LNCaP clone FGC (cell line): ENCODE measurements at regions not wholly inside any gene's neighbourhood (a gene's known extent, or its start where the extent isn't known, plus 50 kb on each side); places are given as distances from the start of the nearest gene placed in this dataset.

Experiments used
- DNase-seq: peaks from one replicate; pipeline ENCODE4 v3.0.0-alpha.2; 2011; ENCODE audit warnings: low read depth
- H3K4me3 ChIP-seq: 2 replicates; pipeline ENCODE4 v1.5.1; 2011; ENCODE audit warnings: mild to moderate bottlenecking, low read depth, low read length, control low read depth
- CTCF ChIP-seq: IDR thresholded peaks from 2 replicates; pipeline ENCODE4 v1.5.1; 2012; ENCODE audit warnings: mild to moderate bottlenecking; ENCODE audit not compliant: control insufficient read depth, insufficient read depth; ENCODE audit errors: extremely low read depth

GRCh38 chr16:6692874-6693273 lies 639.8 kb upstream of the RBFOX1 start:
- DNase-seq, result no peak

GRCh38 chr16:6690741-6691140 lies 641.9 kb upstream of the RBFOX1 start:
- no peak for TF ChIP-seq CTCF
- no peak for DNase-seq
- H3K4me3 ChIP-seq, result no peak overlapping the region

More at GRCh38 chr16:6692874-6693273, 639.8 kb upstream of the RBFOX1 start:
- TF ChIP-seq CTCF, result no peak
- H3K4me3 ChIP-seq, result no peak overlapping the region

- TF ChIP-seq CTCF, result no peak
- no peak for DNase-seq
- H3K4me3 ChIP-seq, result no peak overlapping the region
These were observed 643.0 kb upstream of the RBFOX1 start for GRCh38 chr16:6689643-6690042.

- DNase-seq, result no peak
- TF ChIP-seq CTCF, result no peak
- no peak overlapping the region for H3K4me3 ChIP-seq
These were observed 645.1 kb upstream of the RBFOX1 start for GRCh38 chr16:6687593-6687992.

GRCh38 chr16:6684076-6684673 lies 648.5 kb upstream of the RBFOX1 start:
- DNase-seq, result no peak

GRCh38 chr16:6682142-6682811 lies 650.4 kb upstream of the RBFOX1 start:
- TF ChIP-seq CTCF, result peak; percentile 73
- no peak overlapping the region for H3K4me3 ChIP-seq
- peak; percentile 6 for DNase-seq

More at GRCh38 chr16:6684076-6684673, 648.5 kb upstream of the RBFOX1 start:
- no peak overlapping the region for H3K4me3 ChIP-seq
- TF ChIP-seq CTCF, result peak; percentile 80
